HepG2 (cell line): ENCODE measurements at regions not wholly inside any gene's neighbourhood (a gene's known extent, or its start where the extent isn't known, plus 50 kb on each side); places are given as distances from the start of the nearest gene placed in this dataset.

Experiments used
- ATAC-seq: fragments of 200-7000 bp; cut with Tn5 transposase; 3 replicates; pipeline ENCODE4 v1.9.1; 2020; ENCODE audit warnings: mild to moderate bottlenecking, moderate library complexity
- BruUV-seq: library from RNA; stranded (reverse); fragments of 400-500 nt; replicated peaks from 2 replicates; lab custom pipeline; 2021; lab: Mats Ljungman, UMichigan
- CTCF ChIA-PET: fragments of 300-600 bp; formaldehyde crosslinking; extraction: SDS; loops from one replicate; lab custom pipeline; 2021; ENCODE audit warnings: low total read pairs, inconsistent platforms, low intra/inter-chr PET ratio; lab: Yijun Ruan, JAX
- POLR2A ChIA-PET: fragments of 350-600 bp; sonication (Branson Sonifier 250); formaldehyde crosslinking; loops from one replicate; lab custom pipeline; 2020; ENCODE audit warnings: antibody characterized with exemption, inconsistent platforms; lab: Yijun Ruan, JAX
- DNase-seq: peaks from one replicate; pipeline ENCODE4 v3.0.0-alpha.2; 2015; ENCODE audit warnings: low spot score
- FAIRE-seq: peaks from 3 replicates; lab custom pipeline; 2011; peaks lifted over from hg19 to GRCh38; lab: Jason Lieb, UNC
- H2AFZ ChIP-seq: one replicate; pipeline ENCODE4 v1.6.1; 2011; ENCODE audit warnings: low read length, inconsistent platforms
- H3K27ac ChIP-seq: fragments of 300-600 bp; 3 replicates; pipeline ENCODE4 v1.8.0; 2011; ENCODE audit warnings: mixed run types, mild to moderate bottlenecking, mixed read lengths, low read length, inconsistent platforms; ENCODE audit not compliant: insufficient read depth; ENCODE audit errors: extremely low read length
- H3K27me3 ChIP-seq, 2 experiments: fragments of 200-600 bp in 1 of 2; 2 replicates in 1 of 2; 3 replicates in 1 of 2; pipeline versions ENCODE4 v1.6.0 to v1.8.0; 2011; ENCODE audit warnings: low read length in 2 of 2, mild to moderate bottlenecking in 2 of 2, moderate library complexity in 2 of 2, inconsistent platforms in 1 of 2; ENCODE audit not compliant: insufficient read depth in 2 of 2, control insufficient read depth in 1 of 2
- H3K36me3 ChIP-seq, 2 experiments: fragments of 200-600 bp in 1 of 2; replicated peaks in 1 of 2; 2 replicates in 1 of 2; 3 replicates in 1 of 2; pipeline versions ENCODE4 v1.5.1 to v1.8.0; 2011; ENCODE audit warnings: low read length in 2 of 2, inconsistent platforms in 1 of 2; ENCODE audit not compliant: insufficient read depth in 2 of 2, control insufficient read depth in 1 of 2
- H3K4me1 ChIP-seq: 2 replicates; pipeline ENCODE4 v1.5.1; 2012; ENCODE audit warnings: low read length, inconsistent platforms; ENCODE audit not compliant: insufficient read depth
- H3K4me2 ChIP-seq: 2 replicates; pipeline ENCODE4 v1.6.0; 2011; ENCODE audit warnings: low read depth, low read length, inconsistent platforms
- H3K4me3 ChIP-seq, 3 experiments: fragments of 200-600 bp in 1 of 3; sonication (generic), shearing (Covaris generic) in 1 of 3; replicated peaks in 1 of 3; 2 replicates each; pipeline ENCODE4 v1.5.1; 2011 to 2016; ENCODE audit warnings: low read length in 3 of 3, inconsistent platforms in 2 of 3, low read depth in 2 of 3, mild to moderate bottlenecking in 2 of 3, control low read depth in 1 of 3, mixed read lengths in 1 of 3; ENCODE audit not compliant: insufficient read depth in 1 of 3
- H3K79me2 ChIP-seq: one replicate; pipeline ENCODE4 v1.6.1; 2011; ENCODE audit warnings: low read length, inconsistent platforms; ENCODE audit not compliant: insufficient read depth
- H3K9ac ChIP-seq: 2 replicates; pipeline ENCODE4 v1.6.0; 2011; ENCODE audit warnings: mild to moderate bottlenecking, low read depth, low read length, inconsistent platforms; ENCODE audit not compliant: insufficient read depth
- H3K9me3 ChIP-seq: 2 replicates; pipeline ENCODE4 v1.5.1; 2012; ENCODE audit warnings: mild to moderate bottlenecking, low read length
- H4K20me1 ChIP-seq: 2 replicates; pipeline ENCODE4 v1.6.0; 2011; ENCODE audit warnings: inconsistent platforms, mild to moderate bottlenecking, low read length, moderate library complexity; ENCODE audit not compliant: insufficient read depth
- BCL6 ChIP-seq: IDR thresholded peaks from 2 replicates; pipeline ENCODE4 v1.6.1; 2016; ENCODE audit warnings: missing genetic modification reagents, missing compliant biosample characterization
- BHLHE40 ChIP-seq: IDR thresholded peaks from 2 replicates; pipeline ENCODE4 v1.6.1; 2011; ENCODE audit warnings: low read length, improper control_type of control experiment
- HOXA7 ChIP-seq: sonication (generic); formaldehyde crosslinking; IDR thresholded peaks from 2 replicates; pipeline ENCODE4 v1.8.1; 2022; ENCODE audit warnings: mild to moderate bottlenecking, missing genetic modification reagents, moderate library complexity
- MZF1 ChIP-seq: sonication (generic); formaldehyde crosslinking; IDR thresholded peaks from 2 replicates; pipeline ENCODE4 v1.8.1; 2023; ENCODE audit warnings: mild to moderate bottlenecking, missing genetic modification reagents, borderline replicate concordance
- NFYC ChIP-seq: IDR thresholded peaks from 2 replicates; pipeline ENCODE4 v1.6.1; 2016; ENCODE audit warnings: missing genetic modification reagents, missing compliant biosample characterization
- REXO4 ChIP-seq: sonication (generic); formaldehyde crosslinking; IDR thresholded peaks from 2 replicates; pipeline ENCODE4 v1.8.0; 2022; ENCODE audit warnings: missing genetic modification reagents, mild to moderate bottlenecking, borderline replicate concordance
- SAFB2 ChIP-seq: sonication (generic); formaldehyde crosslinking; IDR thresholded peaks from 2 replicates; pipeline ENCODE4 v1.5.1; 2020; ENCODE audit warnings: missing genetic modification reagents, low read depth, mild to moderate bottlenecking, borderline replicate concordance
- U2AF2 ChIP-seq: fragments of 200-400 bp; formaldehyde crosslinking; IDR thresholded peaks from 2 replicates; pipeline ENCODE4 v1.6.1; 2017; ENCODE audit warnings: low read depth, mild to moderate bottlenecking, low read length
- ZFP41 ChIP-seq: sonication (generic); formaldehyde crosslinking; IDR thresholded peaks from 2 replicates; pipeline ENCODE4 v1.4.0; 2020; ENCODE audit warnings: mild to moderate bottlenecking, missing genetic modification reagents, borderline replicate concordance
- ZNF124 ChIP-seq: sonication (generic); formaldehyde crosslinking; IDR thresholded peaks from 2 replicates; pipeline ENCODE4 v1.4.0; 2020; ENCODE audit warnings: missing genetic modification reagents
- ZNF468 ChIP-seq: sonication (generic); formaldehyde crosslinking; IDR thresholded peaks from 2 replicates; pipeline ENCODE4 v1.8.0; 2022; ENCODE audit warnings: mild to moderate bottlenecking, moderate library complexity, missing genetic modification reagents
- ZNF589 ChIP-seq: sonication (generic); formaldehyde crosslinking; conservative IDR thresholded peaks from 2 replicates; pipeline ENCODE4 v1.8.0; 2022; ENCODE audit warnings: mild to moderate bottlenecking, moderate library complexity, missing genetic modification reagents
- WGBS: methylation state at CpG from one replicate; pipeline ENCODE4 v1.1.6; 2017; ENCODE audit warnings: low lambda C conversion rate; 5-methylcytosine and 5-hydroxymethylcytosine counted together
- in situ Hi-C: cut with HindIII; loops from 2 replicates; pipeline ENCODE4 v1.10.0; 2017; ENCODE audit warnings: low pct_unique_long_range_greater_than_20kb; ENCODE audit not compliant: extremely low pct_ligation_motif_present
- intact Hi-C: fragments of 100-400 bp; cut with micrococcal nuclease; formaldehyde crosslinking; loops from one replicate; pipeline ENCODE4 v1.10.0; 2022; ENCODE audit not compliant: unreplicated experiment
- TF ChIP-seq, protein P1 (sequence below): sonication (generic); formaldehyde crosslinking; IDR thresholded peaks from 2 replicates; pipeline ENCODE4 v1.8.1; 2023; ENCODE audit warnings: mild to moderate bottlenecking, moderate library complexity, missing genetic modification reagents

DNA sequence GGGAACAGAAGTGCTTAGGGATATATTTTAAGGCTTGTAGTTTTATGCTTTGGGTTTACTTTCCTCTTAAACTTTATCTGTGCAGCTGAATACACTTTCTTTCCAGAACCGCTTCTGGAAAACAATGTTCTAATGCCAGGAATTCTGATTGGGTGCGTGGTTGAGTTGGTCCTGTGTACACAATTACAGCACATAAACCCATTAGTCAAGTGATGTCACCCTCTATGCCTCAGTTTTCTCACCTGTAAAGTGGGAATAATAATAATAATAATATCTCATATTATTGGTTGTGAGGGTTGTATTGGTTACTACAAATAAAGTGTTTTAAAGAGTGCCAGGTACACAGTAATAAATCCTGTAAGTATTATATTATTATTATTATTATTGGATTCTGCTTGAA lies 129.2 kb downstream of the MID1IP1 start:
- H3K27ac ChIP-seq = no peak overlapping the region
- WGBS = 5% methylated on average over 2 of the region's 2 CpGs
- no peaks in the 10 kb centered on the region for H3K79me2 ChIP-seq
- no peaks in the 10 kb centered on the region for H3K27me3 ChIP-seq
- intact Hi-C loops = no loop called here
- H3K4me2 ChIP-seq = no peak overlapping the region
- in situ Hi-C loops = no loop called here
- H3K9me3 ChIP-seq = no peaks in the 10 kb centered on the region
- H3K4me3 ChIP-seq = no peak overlapping the region
- BruUV-seq = no TSS peak
- H4K20me1 ChIP-seq = no peaks in the 10 kb centered on the region
- no peaks in the 10 kb centered on the region for H3K4me1 ChIP-seq
- ATAC-seq = no peak
- POLR2A ChIA-PET = no interaction called here
- H2AFZ ChIP-seq = no peak overlapping the region
- no peaks in the 10 kb centered on the region for H3K36me3 ChIP-seq
- no peak overlapping the region for H3K9ac ChIP-seq
- DNase-seq = no peak
- FAIRE-seq = no peak
- CTCF ChIA-PET = no interaction called here
- TF ChIP-seq REXO4 (CRISPR knock-in tag) (no peak), ZFP41 (CRISPR knock-in tag) (no peak), ZNF589 (CRISPR knock-in tag) (no peak), NFYC (CRISPR knock-in tag) (no peak), BHLHE40 (no peak), ZNF124 (no peak), SAFB2 (CRISPR knock-in tag) (no peak), HOXA7 (CRISPR knock-in tag) (no peak), U2AF2 (no peak), ZNF468 (CRISPR knock-in tag) (no peak), BCL6 (CRISPR knock-in tag) (no peak), MZF1 (CRISPR knock-in tag) (no peak)
- TF ChIP-seq, protein P1, sequence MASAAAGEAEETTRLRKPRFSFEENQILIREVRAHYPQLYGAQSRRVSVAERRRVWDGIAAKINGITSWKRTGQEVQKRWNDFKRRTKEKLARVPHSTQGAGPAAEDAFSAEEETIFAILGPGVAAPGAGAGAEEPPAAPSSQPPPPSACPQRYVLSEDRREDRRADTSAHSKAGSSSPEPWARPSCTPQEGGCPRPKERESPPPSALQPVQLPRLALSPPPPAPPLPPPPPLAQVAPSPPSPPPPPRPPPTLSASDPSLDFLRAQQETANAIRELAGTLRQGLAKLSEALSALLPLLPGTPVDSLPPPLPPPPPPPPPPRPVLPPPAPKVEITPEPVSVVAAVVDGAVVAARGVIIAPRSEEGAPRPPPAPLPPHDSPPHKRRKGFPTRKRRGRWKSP (CRISPR knock-in tag) = no peak
